Right atrium auricular region (tissue), 2 donors: ENCODE measurements at regions not wholly inside any gene's neighbourhood (a gene's known extent, or its start where the extent isn't known, plus 50 kb on each side); places are given as distances from the start of the nearest gene placed in this dataset.

Experiments used
- DNase-seq: peaks from one replicate; pipeline ENCODE4 v3.0.0-alpha.2; 2019; ENCODE audit warnings: low spot score
- H3K27ac ChIP-seq, 2 donors: fragments of 200-600 bp; sonication (generic); 1 replicate in 1 of 2; 2 replicates in 1 of 2; pipeline ENCODE4 v1.5.1; 2016 to 2019
- H3K27me3 ChIP-seq, 2 donors: fragments of 200-600 bp; sonication (generic); one replicate each; pipeline versions ENCODE4 v1.5.1 to v1.6.0; 2017 to 2019
- H3K36me3 ChIP-seq: fragments of 200-600 bp; sonication (generic); one replicate; pipeline ENCODE4 v1.5.1; 2016
- H3K4me1 ChIP-seq, 2 donors: fragments of 200-600 bp; sonication (generic); one replicate each; pipeline versions ENCODE4 v1.5.1 to v1.6.0; 2017 to 2019
- H3K4me3 ChIP-seq, 2 donors: fragments of 200-600 bp; sonication (generic); 1 replicate in 1 of 2; 2 replicates in 1 of 2; pipeline ENCODE4 v1.5.1; 2017 to 2019; ENCODE audit warnings: mild to moderate bottlenecking in 1 of 2, moderate library complexity in 1 of 2
- H3K9me3 ChIP-seq, 2 donors: fragments of 200-600 bp; sonication (generic); one replicate each; pipeline ENCODE4 v1.5.1; 2019
- TF ChIP-seq, protein P1 (sequence below), 2 donors: fragments of 200-600 bp; sonication (generic); IDR thresholded peaks; one replicate each; pipeline ENCODE4 v1.5.1; 2019; ENCODE audit warnings: antibody characterized with exemption in 2 of 2

DNA sequence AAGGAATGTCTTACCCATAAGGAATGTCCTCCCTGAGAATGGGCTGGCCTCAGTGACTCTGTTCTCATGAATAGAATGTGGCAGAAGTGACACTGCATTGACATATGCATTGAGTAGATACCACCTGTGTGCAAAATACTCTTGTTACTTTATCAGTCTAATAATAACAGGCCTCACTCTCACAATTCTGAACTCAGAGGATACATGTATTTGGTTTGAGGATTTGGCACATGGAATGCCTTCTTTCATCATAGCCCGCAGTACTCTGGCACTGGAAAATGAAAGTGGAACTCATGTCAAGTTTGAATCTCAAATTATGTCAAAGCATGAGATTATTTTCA lies 52.9 kb upstream of the PLCB4 start:
- Histone ChIP-seq H3K9me3 (no peaks in the 10 kb centered on the region), H3K36me3 (no peaks in the 10 kb centered on the region), H3K27ac (no peak overlapping the region), H3K4me1 (no peaks in the 10 kb centered on the region), H3K4me3 (no peak overlapping the region), H3K27me3 (no peaks in the 10 kb centered on the region)
- TF ChIP-seq, protein P1, sequence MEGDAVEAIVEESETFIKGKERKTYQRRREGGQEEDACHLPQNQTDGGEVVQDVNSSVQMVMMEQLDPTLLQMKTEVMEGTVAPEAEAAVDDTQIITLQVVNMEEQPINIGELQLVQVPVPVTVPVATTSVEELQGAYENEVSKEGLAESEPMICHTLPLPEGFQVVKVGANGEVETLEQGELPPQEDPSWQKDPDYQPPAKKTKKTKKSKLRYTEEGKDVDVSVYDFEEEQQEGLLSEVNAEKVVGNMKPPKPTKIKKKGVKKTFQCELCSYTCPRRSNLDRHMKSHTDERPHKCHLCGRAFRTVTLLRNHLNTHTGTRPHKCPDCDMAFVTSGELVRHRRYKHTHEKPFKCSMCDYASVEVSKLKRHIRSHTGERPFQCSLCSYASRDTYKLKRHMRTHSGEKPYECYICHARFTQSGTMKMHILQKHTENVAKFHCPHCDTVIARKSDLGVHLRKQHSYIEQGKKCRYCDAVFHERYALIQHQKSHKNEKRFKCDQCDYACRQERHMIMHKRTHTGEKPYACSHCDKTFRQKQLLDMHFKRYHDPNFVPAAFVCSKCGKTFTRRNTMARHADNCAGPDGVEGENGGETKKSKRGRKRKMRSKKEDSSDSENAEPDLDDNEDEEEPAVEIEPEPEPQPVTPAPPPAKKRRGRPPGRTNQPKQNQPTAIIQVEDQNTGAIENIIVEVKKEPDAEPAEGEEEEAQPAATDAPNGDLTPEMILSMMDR (IDR thresholded peaks at IDR 0.05) = no peak
- DNase-seq = no peak

DNA sequence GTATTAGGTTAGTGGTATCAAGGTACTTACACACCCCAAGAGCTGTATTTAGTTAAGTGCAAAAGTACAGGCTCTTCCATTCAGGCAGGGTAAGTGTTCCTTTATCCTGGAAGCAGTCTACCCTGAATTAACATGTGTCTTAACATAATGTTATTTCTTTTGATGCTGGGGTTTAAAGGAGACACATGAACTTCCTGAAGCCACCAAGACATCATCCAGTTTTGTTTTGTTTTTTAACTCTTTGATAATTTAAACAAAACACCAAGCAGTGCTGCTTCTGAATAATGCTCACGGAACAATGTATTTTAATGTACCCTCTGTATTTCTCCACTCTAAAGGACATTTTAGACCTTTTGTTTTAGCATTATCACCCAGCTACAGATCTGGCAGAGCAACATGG lies 50.5 kb upstream of the PLCB4 start:
- H3K4me3 ChIP-seq = no peak overlapping the region
- TF ChIP-seq, protein P1 (IDR thresholded peaks at IDR 0.05) = no peak
- no peak overlapping the region for H3K27ac ChIP-seq
- no peaks in the 10 kb centered on the region for H3K9me3 ChIP-seq
- DNase-seq = no peak
- no peaks in the 10 kb centered on the region for H3K27me3 ChIP-seq
- H3K36me3 ChIP-seq = no peaks in the 10 kb centered on the region
- peaks cover 0 to 9% of the 10 kb centered on the region in 2 donors for H3K4me1 ChIP-seq
